ENCODE measurements at regions not wholly inside any gene's neighbourhood (a gene's known extent, or its start where the extent isn't known, plus 50 kb on each side); places are given as distances from the start of the nearest gene placed in this dataset.

DNA sequence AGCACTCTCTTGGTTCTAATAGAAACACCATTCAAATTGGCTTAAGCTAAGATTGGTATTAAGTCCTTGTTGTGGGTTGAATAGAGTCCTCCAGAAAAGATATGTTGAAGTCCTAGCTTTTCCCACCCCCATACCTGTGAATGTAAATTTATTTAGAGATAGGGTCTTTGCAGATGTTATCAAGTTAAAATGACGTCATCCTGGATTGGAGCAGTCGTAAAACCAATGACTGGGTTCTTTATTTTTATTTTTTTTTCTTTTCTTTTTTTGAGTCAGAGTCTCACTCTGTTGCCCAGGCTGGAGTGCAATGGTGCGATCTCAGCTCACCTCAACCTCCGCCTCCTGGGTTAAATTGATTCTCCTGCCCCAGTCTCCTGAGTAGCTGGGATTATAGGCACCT is 658.6 kb upstream of the RBFOX1 start:
- TF ChIP-seq, protein P1, sequence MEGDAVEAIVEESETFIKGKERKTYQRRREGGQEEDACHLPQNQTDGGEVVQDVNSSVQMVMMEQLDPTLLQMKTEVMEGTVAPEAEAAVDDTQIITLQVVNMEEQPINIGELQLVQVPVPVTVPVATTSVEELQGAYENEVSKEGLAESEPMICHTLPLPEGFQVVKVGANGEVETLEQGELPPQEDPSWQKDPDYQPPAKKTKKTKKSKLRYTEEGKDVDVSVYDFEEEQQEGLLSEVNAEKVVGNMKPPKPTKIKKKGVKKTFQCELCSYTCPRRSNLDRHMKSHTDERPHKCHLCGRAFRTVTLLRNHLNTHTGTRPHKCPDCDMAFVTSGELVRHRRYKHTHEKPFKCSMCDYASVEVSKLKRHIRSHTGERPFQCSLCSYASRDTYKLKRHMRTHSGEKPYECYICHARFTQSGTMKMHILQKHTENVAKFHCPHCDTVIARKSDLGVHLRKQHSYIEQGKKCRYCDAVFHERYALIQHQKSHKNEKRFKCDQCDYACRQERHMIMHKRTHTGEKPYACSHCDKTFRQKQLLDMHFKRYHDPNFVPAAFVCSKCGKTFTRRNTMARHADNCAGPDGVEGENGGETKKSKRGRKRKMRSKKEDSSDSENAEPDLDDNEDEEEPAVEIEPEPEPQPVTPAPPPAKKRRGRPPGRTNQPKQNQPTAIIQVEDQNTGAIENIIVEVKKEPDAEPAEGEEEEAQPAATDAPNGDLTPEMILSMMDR (IDR thresholded peaks at IDR 0.05 in 8 of 11, conservative IDR thresholded peaks at IDR 0.05 in 3 of 11) = no peak
- TF ChIP-seq POLR2A (IDR thresholded peaks at IDR 0.05) = no peak
